GM23338 (cell line): ENCODE measurements at regions not wholly inside any gene's neighbourhood (a gene's known extent, or its start where the extent isn't known, plus 50 kb on each side); places are given as distances from the start of the nearest gene placed in this dataset.

ENCODE experiments used
- CREB1 ChIP-seq: fragments of 250-450 bp; sonication (Bioruptor Pico); IDR thresholded peaks from 2 replicates; pipeline ENCODE4 v1.5.0; 2020; ENCODE audit warnings: low read depth, mild to moderate bottlenecking, moderate library complexity
- CTCF ChIP-seq, 2 experiments: fragments of 200-600 bp in 1 of 2; sonication (generic) in 1 of 2; conservative IDR thresholded peaks; 2 replicates each; pipeline versions ENCODE4 v1.5.1 to v1.6.1; 2016 to 2017; ENCODE audit warnings: antibody characterized with exemption in 2 of 2, low read depth in 2 of 2, mild to moderate bottlenecking in 2 of 2, moderate library complexity in 1 of 2
- EZH2 ChIP-seq: fragments of 200-600 bp; sonication (generic); IDR thresholded peaks from one replicate; pipeline ENCODE4 v1.8.0; 2017; ENCODE audit warnings: antibody characterized with exemption, mild to moderate bottlenecking, low read depth; ENCODE audit not compliant: unreplicated experiment
- EZH2phosphoT487 ChIP-seq: fragments of 200-600 bp; sonication (generic); IDR thresholded peaks from one replicate; pipeline ENCODE4 v1.8.1; 2018; ENCODE audit warnings: antibody characterized with exemption; ENCODE audit not compliant: unreplicated experiment
- JUNB ChIP-seq: IDR thresholded peaks from one replicate; pipeline ENCODE4 v1.6.1; 2016; ENCODE audit warnings: antibody characterized with exemption; ENCODE audit not compliant: unreplicated experiment
- NANOG ChIP-seq: IDR thresholded peaks from 2 replicates; pipeline ENCODE4 v1.6.1; 2016; ENCODE audit warnings: antibody characterized with exemption, borderline replicate concordance
- POLR2AphosphoS5 ChIP-seq: IDR thresholded peaks from 2 replicates; pipeline ENCODE4 v1.6.1; 2016; ENCODE audit warnings: antibody characterized with exemption, low read depth
- REST ChIP-seq: IDR thresholded peaks from one replicate; pipeline ENCODE4 v1.6.1; 2018; ENCODE audit warnings: antibody characterized with exemption; ENCODE audit not compliant: unreplicated experiment
- ZNF114 ChIP-seq: fragments of 250-450 bp; sonication (Bioruptor Pico); IDR thresholded peaks from 2 replicates; pipeline ENCODE4 v1.5.0; 2020; ENCODE audit warnings: mild to moderate bottlenecking, moderate library complexity
- ZNF331 ChIP-seq: fragments of 250-450 bp; sonication (Bioruptor Pico); IDR thresholded peaks from 2 replicates; pipeline ENCODE4 v1.5.0; 2020; ENCODE audit warnings: low read depth, mild to moderate bottlenecking, moderate library complexity
- ZNF462 ChIP-seq: fragments of 250-450 bp; sonication (Bioruptor Pico); IDR thresholded peaks from 2 replicates; pipeline ENCODE4 v1.5.0; 2020; ENCODE audit warnings: mild to moderate bottlenecking, moderate library complexity
- TF ChIP-seq, protein P1 (sequence below): IDR thresholded peaks from 2 replicates; pipeline ENCODE4 v1.6.1; 2016; ENCODE audit warnings: antibody characterized with exemption

DNA sequence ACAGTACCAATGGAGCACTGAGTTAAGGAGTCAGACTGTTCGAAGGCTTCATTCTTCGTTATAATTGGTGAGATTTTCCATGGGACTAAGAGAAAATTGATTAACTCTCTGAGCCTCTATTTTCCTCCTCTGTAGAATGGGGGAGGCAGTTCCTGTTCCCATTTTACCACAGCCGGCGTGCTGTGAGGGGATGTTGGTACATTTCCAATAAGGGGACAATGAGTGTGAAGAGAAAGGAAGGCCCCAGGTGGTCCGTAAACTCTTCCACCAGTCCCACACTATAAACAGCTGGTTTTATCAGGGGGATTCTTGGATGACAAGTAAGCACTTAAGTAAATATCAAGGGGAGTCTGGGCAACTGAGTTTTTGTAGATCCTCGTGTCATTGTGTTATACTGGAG lies 109.9 kb downstream of the DAD1 start:
- no peak for TF ChIP-seq CTCF (conservative IDR thresholded peaks at IDR 0.05; ENCODE audit: low read depth in 2 of 2)
- TF ChIP-seq REST = no peak
- TF ChIP-seq EZH2 = no peak
- TF ChIP-seq JUNB = no peak
- TF ChIP-seq POLR2AphosphoS5 = no peak
- no peak for TF ChIP-seq CREB1 (CRISPR knock-in tag)
- TF ChIP-seq, protein P1, sequence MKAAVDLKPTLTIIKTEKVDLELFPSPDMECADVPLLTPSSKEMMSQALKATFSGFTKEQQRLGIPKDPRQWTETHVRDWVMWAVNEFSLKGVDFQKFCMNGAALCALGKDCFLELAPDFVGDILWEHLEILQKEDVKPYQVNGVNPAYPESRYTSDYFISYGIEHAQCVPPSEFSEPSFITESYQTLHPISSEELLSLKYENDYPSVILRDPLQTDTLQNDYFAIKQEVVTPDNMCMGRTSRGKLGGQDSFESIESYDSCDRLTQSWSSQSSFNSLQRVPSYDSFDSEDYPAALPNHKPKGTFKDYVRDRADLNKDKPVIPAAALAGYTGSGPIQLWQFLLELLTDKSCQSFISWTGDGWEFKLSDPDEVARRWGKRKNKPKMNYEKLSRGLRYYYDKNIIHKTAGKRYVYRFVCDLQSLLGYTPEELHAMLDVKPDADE = no peak
- TF ChIP-seq ZNF114 (CRISPR knock-in tag) = no peak
- TF ChIP-seq EZH2phosphoT487 = no peak
- TF ChIP-seq ZNF331 = no peak
- TF ChIP-seq ZNF462 (CRISPR knock-in tag) = no peak
- no peak for TF ChIP-seq NANOG
